Esophagus squamous epithelium (tissue), 5 donors: ENCODE measurements at regions not wholly inside any gene's neighbourhood (a gene's known extent, or its start where the extent isn't known, plus 50 kb on each side); places are given as distances from the start of the nearest gene placed in this dataset.

Experiments used
- DNase-seq: peaks from one replicate; lab custom pipeline; 2025; lab: John Stamatoyannopoulos, UW
- H3K27ac ChIP-seq, 4 donors: fragments of 200-600 bp; sonication (generic); one replicate each; pipeline ENCODE4 v1.5.1; 2016 to 2019; ENCODE audit warnings: mild to moderate bottlenecking in 1 of 4
- H3K27me3 ChIP-seq, 4 donors: fragments of 200-600 bp; sonication (generic); 1 replicate in 3 of 4; 2 replicates in 1 of 4; pipeline versions ENCODE4 v1.5.1 to v1.6.0; 2017 to 2021; ENCODE audit warnings: antibody characterized with exemption in 1 of 4
- H3K36me3 ChIP-seq, 3 donors: fragments of 200-600 bp; sonication (generic); one replicate each; pipeline ENCODE4 v1.5.1; 2016 to 2019
- H3K4me1 ChIP-seq, 3 donors: fragments of 200-600 bp; sonication (generic); one replicate each; pipeline ENCODE4 v1.5.1; 2017 to 2019
- H3K4me3 ChIP-seq, 4 donors: fragments of 200-600 bp; sonication (generic); 1 replicate in 3 of 4; 2 replicates in 1 of 4; pipeline ENCODE4 v1.5.1; 2016 to 2019; ENCODE audit warnings: mild to moderate bottlenecking in 2 of 4, moderate library complexity in 1 of 4
- H3K9me3 ChIP-seq, 3 donors: fragments of 200-600 bp; sonication (generic); one replicate each; pipeline ENCODE4 v1.5.1; 2016 to 2019
- POLR2A ChIP-seq, 4 donors: fragments of 450-650 bp; IDR thresholded peaks; one replicate each; pipeline ENCODE4 v1.6.1; 2017; ENCODE audit warnings: antibody characterized with exemption in 4 of 4, mild to moderate bottlenecking in 4 of 4, moderate library complexity in 3 of 4
- WGBS, 2 donors: methylation state at CpG; one replicate each; pipeline ENCODE4 v1.1.5; 2018; 5-methylcytosine and 5-hydroxymethylcytosine counted together
- intact Hi-C: fragments of 100-400 bp; cut with DNase I; formaldehyde crosslinking; loops from one replicate; pipeline ENCODE4 v1.15.0; 2022
- TF ChIP-seq, protein P1 (sequence below), 6 experiments: fragments of 450-650 bp in 4 of 6; fragments of 200-600 bp in 2 of 6; sonication (generic) in 2 of 6; IDR thresholded peaks; one replicate each; pipeline ENCODE4 v1.5.1; 2016 to 2019; ENCODE audit warnings: antibody characterized with exemption in 6 of 6, mild to moderate bottlenecking in 4 of 6, moderate library complexity in 4 of 6
- donor health status: DM: yes; HTN: yes; CAD: no.

DNA sequence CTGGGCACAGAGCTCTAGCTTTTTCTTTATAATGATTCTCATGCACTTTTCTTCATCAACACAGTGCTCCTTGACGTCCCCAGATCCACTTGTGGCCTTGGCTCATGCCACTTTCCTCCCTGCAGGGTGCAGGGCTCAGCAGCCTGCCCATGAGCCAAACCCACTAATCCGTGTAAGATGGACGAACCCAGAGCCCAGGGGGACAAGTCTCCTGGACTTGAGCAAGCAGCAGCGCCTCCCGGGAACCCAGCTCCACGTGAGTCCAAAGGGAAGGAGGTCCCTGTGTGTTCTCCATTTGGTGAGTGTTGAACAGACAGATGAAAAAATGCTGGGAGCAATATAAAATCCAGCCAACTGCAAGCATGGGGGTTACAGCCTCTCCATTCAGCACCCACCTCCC lies 470.6 kb upstream of the HS6ST1 start:
- Histone ChIP-seq H3K27me3 (peaks cover 0 to 5% (median 0%) of the 10 kb centered on the region in 4 donors), H3K4me3 (no peak overlapping the region), H3K27ac (no peak overlapping the region), H3K36me3 (no peaks in the 10 kb centered on the region), H3K4me1 (peaks cover 0 to 27% (median 10%) of the 10 kb centered on the region in 3 donors), H3K9me3 (no peaks in the 10 kb centered on the region)
- 60 to 76% methylated on average over 1 to 4 of the region's 6 CpGs for WGBS, 2 donors
- no peak for TF ChIP-seq POLR2A (IDR thresholded peaks at IDR 0.05)
- TF ChIP-seq, protein P1, sequence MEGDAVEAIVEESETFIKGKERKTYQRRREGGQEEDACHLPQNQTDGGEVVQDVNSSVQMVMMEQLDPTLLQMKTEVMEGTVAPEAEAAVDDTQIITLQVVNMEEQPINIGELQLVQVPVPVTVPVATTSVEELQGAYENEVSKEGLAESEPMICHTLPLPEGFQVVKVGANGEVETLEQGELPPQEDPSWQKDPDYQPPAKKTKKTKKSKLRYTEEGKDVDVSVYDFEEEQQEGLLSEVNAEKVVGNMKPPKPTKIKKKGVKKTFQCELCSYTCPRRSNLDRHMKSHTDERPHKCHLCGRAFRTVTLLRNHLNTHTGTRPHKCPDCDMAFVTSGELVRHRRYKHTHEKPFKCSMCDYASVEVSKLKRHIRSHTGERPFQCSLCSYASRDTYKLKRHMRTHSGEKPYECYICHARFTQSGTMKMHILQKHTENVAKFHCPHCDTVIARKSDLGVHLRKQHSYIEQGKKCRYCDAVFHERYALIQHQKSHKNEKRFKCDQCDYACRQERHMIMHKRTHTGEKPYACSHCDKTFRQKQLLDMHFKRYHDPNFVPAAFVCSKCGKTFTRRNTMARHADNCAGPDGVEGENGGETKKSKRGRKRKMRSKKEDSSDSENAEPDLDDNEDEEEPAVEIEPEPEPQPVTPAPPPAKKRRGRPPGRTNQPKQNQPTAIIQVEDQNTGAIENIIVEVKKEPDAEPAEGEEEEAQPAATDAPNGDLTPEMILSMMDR (IDR thresholded peaks at IDR 0.05), result no peak
- DNase-seq, result no peak
- intact Hi-C loops, result no loop called here

DNA sequence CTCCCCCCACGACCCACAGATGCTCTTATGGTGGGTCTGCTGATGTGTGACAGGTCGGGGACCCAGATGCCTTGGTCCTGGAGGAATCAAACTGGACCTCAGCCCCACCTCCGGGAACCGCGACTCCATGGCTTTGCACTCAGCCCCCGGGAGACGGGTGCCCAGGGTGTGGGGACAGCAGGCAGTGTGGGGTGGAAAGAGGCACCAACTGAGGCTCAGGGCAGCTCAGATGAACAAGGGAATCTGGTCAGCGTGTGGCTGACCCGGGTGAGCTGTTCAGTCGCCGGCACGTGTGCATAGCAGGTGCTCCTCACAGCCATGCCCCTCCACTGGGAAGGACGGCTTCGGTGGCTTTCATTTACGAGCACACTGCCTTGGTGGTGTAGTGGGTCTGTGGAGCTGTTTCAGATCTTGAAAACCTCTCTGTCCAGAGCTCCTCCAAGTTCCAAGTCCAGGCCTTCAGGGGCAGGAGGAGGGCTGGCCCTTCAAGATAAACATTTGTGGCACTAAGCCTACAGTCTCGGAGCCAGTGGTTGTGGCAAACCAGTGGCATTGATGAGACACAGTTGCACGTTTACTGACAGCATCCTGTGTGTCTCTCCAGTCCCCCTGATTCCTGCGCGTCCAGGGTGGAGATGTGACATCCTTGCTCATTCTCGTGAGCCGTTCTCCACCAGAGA lies 471.2 kb upstream of the HS6ST1 start:
- TF ChIP-seq POLR2A (IDR thresholded peaks at IDR 0.05), result no peak
- TF ChIP-seq, protein P1 (IDR thresholded peaks at IDR 0.05), result no peak
- H3K4me3 ChIP-seq, result no peak overlapping the region
- H3K27ac ChIP-seq, result no peak overlapping the region
- DNase-seq, result no peak
- H3K36me3 ChIP-seq, result no peaks in the 10 kb centered on the region
- H3K27me3 ChIP-seq, result peaks cover 0 to 5% (median 0%) of the 10 kb centered on the region in 4 donors
- no peaks in the 10 kb centered on the region for H3K9me3 ChIP-seq
- peaks cover 0 to 27% (median 10%) of the 10 kb centered on the region in 3 donors for H3K4me1 ChIP-seq
- 90 to 93% methylated on average over 4 to 12 of the region's 21 CpGs for WGBS, 2 donors
- intact Hi-C loops, result no loop called here

GRCh38 chr2:128790541-128791001 lies 471.9 kb upstream of the HS6ST1 start:
- Histone ChIP-seq H3K27ac (no peak overlapping the region), H3K36me3 (no peaks in the 10 kb centered on the region), H3K27me3 (peaks cover 0 to 5% (median 0%) of the 10 kb centered on the region in 4 donors), H3K4me1 (peaks cover 0 to 27% (median 10%) of the 10 kb centered on the region in 3 donors), H3K4me3 (no peak overlapping the region), H3K9me3 (no peaks in the 10 kb centered on the region)
- TF ChIP-seq, protein P1 (IDR thresholded peaks at IDR 0.05), result no peak
- no peak for TF ChIP-seq POLR2A (IDR thresholded peaks at IDR 0.05)
- WGBS, 2 donors, result 76 to 80% methylated on average over 11 to 12 of the region's 14 CpGs
- intact Hi-C loops, result no loop called here
- no peak for DNase-seq

DNA sequence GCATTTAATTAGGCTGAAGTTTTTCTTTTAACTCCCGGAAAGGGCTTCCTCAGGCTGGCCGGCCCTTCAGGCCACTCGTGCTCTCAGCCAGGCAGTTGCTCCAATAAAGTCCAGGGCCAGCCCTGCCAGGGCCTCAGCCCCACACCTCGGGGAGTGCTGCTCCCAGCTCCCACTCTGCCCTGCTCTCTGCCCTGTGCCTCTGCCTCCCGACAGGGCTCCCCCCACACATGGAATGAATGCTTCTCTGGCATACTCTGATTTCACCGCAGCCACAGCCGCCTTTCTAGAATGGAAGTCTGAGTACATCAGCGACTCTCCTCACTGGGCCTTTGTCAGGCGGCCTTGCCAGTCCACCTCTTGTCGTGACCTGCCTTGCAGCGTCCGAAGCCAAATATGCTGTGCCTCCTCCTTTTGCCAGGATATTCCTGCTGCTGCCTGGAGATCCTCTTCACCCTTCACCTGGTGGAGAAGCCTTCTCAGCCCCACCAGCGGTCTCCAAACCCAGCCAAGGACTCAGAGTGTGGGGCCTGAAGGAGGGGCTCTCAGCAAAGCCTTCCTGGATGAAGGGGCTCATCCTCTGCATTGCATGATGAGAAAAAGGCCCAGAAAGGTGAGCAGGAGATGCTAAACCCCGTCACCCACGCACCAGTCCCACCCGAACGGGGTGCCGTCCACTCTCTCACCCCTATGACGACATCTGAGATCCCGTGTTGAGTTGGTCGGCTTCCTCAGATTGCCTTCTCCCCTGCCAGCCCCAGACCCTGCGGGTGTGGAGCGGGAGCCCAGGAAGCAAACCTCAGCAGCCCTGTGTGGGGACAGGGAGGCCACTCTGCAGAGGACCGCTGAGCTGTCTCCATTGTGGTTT lies 472.7 kb upstream of the HS6ST1 start:
- DNase-seq, result no peak
- Histone ChIP-seq H3K4me3 (no peak overlapping the region), H3K27me3 (peaks cover 0 to 5% (median 0%) of the 10 kb centered on the region in 4 donors), H3K9me3 (no peaks in the 10 kb centered on the region), H3K4me1 (peaks cover 0 to 24% (median 8%) of the 10 kb centered on the region in 3 donors), H3K36me3 (no peaks in the 10 kb centered on the region), H3K27ac (no peak overlapping the region)
- intact Hi-C loops, result no loop called here
- no peak for TF ChIP-seq POLR2A (IDR thresholded peaks at IDR 0.05)
- WGBS, 2 donors, result 34 to 51% methylated on average over 7 to 14 of the region's 24 CpGs

DNA sequence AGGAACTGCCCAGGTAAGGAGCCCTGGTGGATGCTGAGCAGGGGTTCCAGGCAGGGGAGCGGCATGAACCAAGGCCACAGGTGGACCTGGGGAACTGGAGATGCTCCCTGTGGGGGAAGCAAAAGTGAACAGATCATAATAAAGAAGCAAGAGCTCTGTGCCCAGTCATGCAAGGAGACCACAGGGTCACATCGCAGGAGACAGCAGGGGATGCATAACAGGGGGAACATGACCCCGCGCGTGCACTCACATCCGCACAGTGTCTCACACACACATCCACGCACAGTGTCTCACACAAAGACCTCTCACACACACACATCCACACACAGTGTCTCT lies 473.3 kb upstream of the HS6ST1 start:
- peaks cover 0 to 5% (median 0%) of the 10 kb centered on the region in 4 donors for H3K27me3 ChIP-seq
- H3K9me3 ChIP-seq, result no peaks in the 10 kb centered on the region
- H3K4me1 ChIP-seq, result peaks cover 0 to 18% (median 3%) of the 10 kb centered on the region in 3 donors
- no peaks in the 10 kb centered on the region for H3K36me3 ChIP-seq
- intact Hi-C loops, result no loop called here
- no peak overlapping the region for H3K27ac ChIP-seq
- WGBS, 2 donors, result 76 to 78% methylated on average over 7 of the region's 7 CpGs
- no peak overlapping the region for H3K4me3 ChIP-seq
- DNase-seq, result no peak
- no peak for TF ChIP-seq POLR2A (IDR thresholded peaks at IDR 0.05)
- TF ChIP-seq, protein P1 (IDR thresholded peaks at IDR 0.05), result no peak
